B cell (primary cell): ENCODE measurements at regions not wholly inside any gene's neighbourhood (a gene's known extent, or its start where the extent isn't known, plus 50 kb on each side); places are given as distances from the start of the nearest gene placed in this dataset.

ENCODE experiments used
- CTCF ChIP-seq: fragments of 200-600 bp; IDR thresholded peaks from one replicate; pipeline ENCODE4 v1.8.0; 2022; ENCODE audit warnings: antibody characterized with exemption, mild to moderate bottlenecking
- EZH2 ChIP-seq: IDR thresholded peaks from 2 replicates; pipeline ENCODE4 v1.6.1; 2012; ENCODE audit warnings: borderline replicate concordance, low read depth, mild to moderate bottlenecking, moderate library complexity, low read length; ENCODE audit not compliant: insufficient read depth, poor library complexity, severe bottlenecking

- TF ChIP-seq CTCF (no peak), EZH2 (no peak)
Observed at GRCh38 chr17:79422236-79422635, 188.6 kb downstream of the RBFOX3 start.
